A204.1 (cell line): ENCODE measurements at regions not wholly inside any gene's neighbourhood (a gene's known extent, or its start where the extent isn't known, plus 50 kb on each side); places are given as distances from the start of the nearest gene placed in this dataset.
"Not testable (repeated sequence)": the region's sequence is repeated elsewhere in the genome, so short reads cannot be mapped to it uniquely, and the experiment has no call there.

Experiments
- FAIRE-seq: peaks from 2 replicates; lab custom pipeline; 2012; peaks lifted over from hg19 to GRCh38; lab: Jason Lieb, UNC

DNA sequence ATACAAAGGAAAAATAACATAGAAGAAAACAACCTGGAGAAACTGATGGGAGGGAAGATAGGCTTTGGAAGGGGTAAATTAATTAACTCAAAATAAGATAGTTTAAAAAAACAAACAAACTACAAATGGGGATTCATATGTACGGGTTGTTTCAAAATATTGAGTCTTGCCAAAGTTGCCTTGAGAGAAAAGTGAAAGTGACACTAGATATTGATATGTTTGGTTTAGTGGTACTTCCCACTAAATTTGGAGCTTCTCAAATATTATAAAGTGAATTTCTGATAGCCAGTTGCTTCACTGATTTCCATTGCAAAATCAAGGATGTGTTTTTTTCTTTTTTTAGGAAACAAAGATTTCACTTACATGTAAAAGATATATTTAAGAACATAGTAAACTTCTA, 149.5 kb upstream of the RUNX1 start:
- no peak for FAIRE-seq

DNA sequence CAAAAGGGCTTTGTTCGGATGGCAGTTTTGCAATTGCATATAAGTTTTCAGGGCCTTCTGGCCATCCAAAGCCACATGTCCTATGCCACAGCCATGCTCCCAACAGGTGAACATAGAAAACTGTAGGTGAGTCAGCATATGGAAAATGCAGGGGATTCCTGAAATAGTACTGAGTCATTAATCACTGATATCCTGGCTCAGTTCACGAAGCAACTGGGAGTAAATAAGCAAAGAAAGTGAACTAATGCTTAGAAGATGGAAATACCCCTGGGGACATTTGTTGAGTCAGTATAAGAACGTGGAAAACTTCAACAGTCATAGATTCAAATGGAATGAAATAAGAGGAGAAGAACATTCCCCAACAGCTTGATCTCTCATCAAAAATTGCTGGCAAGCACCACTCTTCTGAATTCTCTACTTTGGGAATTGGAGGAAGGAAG, 148.9 kb upstream of the RUNX1 start:
- no peak for FAIRE-seq

DNA sequence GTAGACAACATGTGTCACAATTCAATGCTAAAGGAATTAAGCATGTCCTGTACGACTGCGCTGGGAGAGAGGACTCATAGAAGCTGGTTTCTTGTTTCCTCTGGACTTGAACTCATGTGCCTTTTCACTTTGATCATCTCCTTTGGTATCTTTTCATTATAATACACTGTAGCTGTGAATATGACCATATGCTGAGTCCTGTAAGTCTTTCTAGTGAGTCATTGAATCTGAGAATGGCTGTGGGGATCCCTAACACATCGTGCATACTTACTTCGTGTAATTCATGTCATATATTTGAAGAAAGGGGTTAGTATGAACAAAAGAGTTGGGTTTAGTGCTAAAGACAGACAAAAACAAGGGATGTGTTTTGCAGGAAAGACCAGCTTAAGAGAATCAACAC, 148.1 kb upstream of the RUNX1 start:
- no peak for FAIRE-seq

DNA sequence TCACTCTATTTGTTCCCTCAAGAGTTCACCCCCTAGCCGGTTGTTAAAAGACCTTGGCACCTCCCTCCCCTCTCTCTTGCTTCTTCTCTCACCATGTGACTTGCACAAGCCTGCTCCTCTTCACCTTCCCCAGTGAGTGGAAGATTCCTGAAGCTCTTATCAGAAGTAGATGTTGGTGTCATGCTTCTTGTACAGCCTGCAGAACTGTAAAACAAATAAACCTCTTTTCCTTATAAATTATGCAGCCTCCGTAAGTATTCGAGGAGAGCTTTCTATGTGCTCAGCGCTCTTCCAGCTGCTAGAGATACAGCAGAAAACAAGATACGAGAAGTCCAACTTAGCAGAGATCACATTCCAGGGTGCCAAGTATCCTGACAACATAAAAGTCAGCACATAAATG, 147.0 kb upstream of the RUNX1 start:
- FAIRE-seq: no peak

DNA sequence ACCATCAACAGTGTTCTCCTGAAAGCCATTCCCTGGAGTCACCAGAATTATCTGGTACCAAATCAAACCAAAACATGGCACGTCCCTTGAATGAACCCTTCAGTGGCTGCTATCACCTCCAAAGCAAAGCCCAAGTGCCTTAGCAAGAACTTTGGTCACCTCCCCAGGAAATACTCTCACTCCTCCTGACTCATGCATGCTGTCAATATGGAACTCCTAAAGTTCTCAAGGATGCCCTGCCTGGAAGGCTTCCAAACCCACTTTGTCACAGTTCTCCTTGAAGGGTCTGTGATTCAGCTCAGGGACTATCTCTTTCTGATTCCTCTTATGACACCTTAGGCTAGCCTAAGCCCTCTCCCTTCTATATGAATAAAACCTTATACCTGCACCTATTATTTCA, 146.1 kb upstream of the RUNX1 start:
- FAIRE-seq: no peak

DNA sequence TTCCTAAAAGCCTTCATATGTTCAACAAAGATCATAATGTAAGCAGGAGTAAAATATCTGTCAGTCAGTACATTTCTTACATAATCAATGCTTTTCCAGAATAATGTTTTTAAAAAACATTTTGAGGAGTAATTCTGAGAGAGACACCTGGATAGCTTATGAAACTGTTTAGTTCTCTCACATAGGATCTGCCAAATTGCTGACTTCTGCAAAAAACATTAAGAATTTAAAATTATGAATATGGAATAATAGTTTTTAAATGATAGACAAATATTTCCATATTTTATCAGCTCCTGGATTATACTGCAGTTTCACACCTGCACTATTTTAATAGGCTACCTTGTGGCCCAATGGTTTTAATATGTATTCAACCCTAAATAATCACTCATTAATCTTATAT, 142.7 kb upstream of the RUNX1 start:
- FAIRE-seq: no peak

DNA sequence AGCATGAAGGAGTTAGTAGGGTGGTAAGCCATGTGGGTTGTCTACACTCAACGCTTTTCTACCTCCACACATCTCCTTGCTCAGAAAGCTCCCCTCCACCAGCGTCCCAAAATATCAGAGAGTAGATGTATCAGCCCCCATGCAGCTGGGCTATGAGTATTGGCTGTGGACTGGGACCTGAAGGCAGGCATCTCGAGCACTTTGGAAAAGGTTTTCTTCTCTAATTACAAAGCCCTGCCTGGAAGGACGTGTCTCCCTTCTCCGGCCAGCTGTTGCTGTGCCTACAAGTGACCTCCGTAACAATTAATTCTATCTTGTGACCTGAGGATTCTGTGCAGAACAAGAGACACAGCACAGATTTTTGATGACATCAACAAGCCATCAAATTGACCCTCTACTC, 142.0 kb upstream of the RUNX1 start:
- FAIRE-seq: no peak

DNA sequence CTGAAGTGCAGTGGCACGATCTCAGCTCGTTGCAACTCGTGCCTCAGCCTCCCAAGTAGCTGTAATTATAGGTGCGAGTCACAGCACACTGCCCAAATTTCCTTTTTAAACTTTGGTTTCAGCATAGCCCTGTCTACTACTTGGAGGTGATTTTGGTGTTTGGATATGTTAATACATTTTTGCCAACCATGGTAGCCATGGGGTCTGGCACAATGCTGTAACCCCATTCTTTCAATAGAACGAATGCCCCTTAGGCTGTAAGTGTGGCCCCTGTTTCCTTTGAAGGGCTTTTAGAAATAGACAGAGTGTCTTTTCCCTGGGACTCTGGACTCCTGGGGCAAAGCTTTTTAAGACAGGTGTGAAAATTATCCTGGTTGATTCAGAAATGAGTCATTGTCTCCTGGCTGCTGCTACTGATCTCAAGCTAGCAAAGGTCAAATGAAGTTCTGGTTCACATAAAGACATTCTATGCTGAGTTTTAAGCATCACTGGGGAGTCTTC, 141.1 kb upstream of the RUNX1 start:
- FAIRE-seq: no peak

DNA sequence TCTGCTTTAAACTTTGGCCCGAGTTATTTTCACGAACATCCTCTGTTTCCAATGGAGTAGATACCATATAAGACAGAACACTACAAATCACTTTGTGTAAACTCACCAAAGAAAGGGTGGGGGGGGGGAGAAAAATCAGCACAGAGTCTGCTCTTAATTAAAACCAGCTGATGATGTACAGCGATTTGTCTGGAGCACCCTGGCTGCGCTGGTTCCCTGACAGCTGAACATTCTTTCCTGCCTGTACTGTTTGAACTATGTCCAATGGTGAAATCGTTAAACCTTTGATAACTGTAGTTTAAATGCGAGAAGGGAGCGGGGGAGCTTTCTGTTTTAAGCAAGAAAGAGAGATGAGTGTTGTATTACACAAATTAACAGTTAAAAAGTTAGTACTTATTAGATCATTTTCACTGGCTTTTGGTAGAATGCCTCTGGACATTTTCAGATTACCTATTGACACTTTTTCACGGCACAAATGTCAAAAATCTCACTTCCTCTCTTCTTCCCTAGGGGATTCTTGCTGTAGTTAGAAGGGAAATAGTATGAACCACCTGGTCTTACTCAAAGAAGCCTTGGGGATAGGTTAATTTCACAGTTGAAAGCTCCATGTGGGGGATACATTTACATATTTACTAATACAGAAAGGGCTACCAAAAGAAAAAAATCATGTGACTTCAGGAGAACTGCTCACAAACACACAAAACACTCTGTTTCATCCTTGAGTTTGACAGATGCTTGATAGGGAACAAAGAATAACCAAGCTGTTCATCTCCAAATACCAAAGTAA, 140.2 kb upstream of the RUNX1 start:
- no peak for FAIRE-seq

DNA sequence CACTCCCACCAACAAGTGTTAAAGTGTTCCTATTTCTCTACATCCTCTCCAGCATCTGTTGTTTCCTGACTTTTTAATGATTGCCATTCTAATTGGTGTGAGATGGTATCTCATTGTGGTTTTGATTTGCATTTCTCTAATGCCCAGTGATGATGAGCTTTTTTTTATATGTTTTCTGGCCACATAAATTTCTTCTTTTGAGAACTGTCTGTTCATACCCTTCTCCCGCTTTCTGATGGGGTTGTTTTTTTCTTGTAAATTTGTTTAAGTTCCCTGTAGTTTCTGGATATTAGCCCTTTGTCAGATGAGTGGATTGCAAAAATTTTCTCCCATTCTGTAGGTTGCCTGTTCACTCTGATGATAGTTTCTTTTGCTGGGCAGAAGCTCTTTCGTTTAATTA, 134.3 kb upstream of the RUNX1 start:
- not testable (repeated sequence) for FAIRE-seq

DNA sequence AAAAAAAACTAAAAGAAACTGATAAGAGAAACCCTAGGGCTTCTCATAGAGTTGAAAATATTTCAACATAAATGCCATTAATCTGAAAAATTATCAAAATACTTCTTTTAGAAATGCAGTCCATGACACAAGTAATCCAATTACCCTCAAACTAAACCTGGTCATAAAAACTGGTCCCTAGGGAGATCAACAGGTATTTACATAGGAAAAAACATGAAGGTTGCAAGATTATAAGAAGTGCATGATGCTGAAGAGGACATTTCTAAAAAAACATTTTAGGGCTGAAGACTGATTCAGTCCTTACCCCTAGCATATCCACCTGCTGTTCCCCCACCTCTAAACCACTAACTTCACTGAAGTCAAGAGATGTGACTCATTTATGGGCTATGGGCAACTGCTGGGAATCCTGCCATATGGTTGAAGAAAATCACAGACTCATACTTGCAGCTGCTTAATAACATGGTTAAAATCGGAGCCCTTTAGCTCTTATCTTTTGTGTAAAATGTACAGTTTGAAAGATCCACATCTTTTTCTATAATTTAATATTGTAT, 131.0 kb upstream of the RUNX1 start:
- no peak for FAIRE-seq

DNA sequence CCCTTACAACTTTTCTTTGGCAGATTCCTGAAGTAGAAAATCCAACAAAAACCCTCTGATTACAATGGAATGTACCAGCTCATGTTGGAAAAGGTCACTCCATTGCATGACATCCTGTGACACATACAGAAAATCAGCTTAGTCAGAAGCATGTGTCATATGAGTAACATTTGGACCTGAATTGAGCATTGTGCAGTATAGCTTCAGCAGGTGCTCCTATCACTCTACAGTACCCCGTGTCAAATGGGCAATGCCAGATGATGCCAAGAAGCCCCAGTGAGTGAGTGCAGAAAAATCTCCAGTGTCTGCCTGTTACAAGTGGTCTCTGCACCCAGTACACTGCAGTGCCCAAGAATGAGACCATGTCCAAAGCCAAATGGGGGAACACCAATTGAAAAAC, 129.7 kb upstream of the RUNX1 start:
- no peak for FAIRE-seq

DNA sequence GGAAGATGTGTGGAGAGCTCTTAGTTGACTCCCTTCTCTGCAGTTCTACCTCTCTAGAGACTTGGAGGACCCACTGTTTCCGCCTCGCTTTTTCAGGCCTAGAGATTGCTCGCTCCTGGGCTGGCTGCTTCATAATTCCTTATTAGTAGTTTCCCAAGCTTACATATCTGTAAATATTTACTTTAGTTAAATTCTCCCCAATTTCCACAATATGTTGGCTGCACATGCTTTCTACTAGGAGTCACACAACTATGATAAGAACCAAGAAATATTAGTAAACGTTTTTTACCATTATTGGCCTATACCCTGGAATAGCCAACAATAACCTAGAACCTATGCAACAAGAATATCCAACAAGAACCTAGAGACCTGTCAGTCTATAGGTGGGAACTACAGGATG, 129.0 kb upstream of the RUNX1 start:
- FAIRE-seq: no peak

DNA sequence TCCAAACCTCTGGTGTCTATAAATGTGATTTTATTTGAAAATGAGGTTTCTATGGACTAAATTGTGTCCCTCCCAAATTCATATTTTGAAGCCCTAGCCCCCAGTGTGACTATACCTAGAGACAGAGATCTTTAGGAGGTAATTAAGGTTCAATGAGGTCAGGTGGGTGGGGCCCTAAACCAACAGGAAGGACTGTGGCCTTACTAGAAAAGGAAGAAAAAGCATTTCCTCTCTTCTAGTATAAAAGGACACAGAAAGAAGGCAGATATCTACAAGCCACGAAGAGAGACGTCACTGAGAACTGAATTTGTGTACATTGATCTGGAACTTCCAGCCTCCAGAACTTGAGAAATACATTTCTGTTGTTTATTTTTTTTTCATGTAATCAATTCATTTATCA, 123.1 kb upstream of the RUNX1 start:
- FAIRE-seq: no peak

DNA sequence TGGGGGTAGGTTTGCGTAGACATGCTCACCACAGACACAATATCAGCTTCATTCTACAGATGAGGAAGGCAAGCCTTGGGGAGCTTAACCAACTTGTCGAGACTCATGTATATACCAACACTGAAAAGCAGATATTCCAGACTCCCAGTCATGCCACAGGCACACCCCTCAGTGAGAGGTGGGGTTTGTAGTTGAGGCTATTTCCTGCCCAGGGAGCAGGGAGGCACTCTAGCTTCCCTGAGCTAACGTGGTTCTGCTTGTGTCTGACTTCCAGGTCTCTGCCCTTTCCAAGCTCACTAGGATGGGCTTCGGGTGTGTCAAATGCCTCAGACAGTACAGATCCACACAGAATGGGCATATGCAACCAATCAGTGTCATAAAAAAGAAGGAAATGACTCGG, 122.3 kb upstream of the RUNX1 start:
- FAIRE-seq: no peak

DNA sequence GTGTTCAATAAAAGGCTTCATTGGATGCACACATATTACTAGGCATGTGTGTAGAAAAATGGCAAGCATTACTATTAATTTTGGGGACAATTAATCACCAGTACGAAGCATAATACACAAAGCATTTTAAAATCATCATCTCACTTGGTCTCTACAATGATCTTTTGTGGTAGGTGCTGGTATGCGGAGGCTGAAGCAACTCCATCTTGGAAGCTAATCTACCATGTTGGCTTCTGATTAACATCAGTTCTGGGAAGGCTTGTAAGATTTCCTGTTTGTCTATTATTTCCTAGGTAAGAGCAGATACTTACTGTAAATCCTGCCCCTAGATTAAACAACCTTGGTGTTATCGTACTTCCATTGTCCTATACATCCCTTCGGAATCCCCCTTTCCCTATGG, 121.7 kb upstream of the RUNX1 start:
- FAIRE-seq: no peak

DNA sequence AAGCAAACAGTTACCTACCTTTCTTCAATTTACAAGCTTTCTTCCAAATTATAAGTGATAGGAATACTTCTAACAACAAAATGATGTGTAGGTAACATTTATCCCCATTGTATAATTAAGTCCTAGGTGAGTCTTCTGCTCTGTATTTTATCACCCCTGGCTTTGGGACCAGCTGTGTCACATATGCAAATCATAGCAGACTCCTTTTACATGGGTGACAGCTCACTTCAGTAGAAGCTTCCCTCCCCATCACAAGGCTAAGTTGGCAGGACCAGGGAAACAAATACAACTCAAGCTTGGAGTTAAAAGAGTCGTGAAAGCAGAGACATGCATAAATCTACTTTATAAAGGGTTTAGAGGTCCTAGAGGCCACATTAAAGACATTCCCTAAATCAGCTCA, 121.1 kb upstream of the RUNX1 start:
- no peak for FAIRE-seq

DNA sequence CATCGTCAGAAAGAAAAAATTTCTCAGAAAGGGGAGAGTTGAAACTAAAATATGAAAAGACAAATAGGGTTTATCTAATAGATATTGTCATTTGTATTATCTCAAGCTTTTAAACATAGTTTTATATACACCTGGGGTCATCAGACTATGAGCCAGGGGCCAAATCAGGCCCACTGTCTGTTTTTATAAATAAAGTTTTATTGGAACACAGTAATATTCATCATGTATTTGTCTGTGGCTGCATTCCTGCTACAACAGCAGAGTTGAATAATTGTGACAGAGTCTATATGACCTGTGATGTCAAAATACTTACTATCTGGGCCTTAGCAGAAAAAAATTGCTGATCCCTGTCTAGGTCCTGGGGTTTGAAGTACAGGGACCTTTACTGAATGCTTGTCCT, 120.5 kb upstream of the RUNX1 start:
- no peak for FAIRE-seq

DNA sequence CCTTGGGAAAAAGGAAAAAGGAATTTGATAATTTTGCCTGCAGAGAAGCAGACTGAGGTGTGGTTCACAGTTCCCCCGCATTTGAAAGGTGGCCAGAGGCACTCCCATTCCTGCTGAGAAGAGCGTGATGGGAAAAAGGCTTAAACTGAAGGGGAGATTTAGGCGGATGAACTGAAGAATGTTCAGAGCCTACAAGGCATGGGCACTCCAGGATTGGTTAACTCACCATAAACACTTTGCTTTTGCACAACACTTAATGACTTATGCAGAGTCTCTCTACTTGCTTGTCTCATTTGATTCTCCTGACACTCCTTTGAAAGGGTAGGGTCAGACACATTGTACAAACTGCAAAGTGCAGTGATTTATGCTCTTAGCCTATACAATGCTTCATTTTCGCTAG, 119.6 kb upstream of the RUNX1 start:
- no peak for FAIRE-seq

DNA sequence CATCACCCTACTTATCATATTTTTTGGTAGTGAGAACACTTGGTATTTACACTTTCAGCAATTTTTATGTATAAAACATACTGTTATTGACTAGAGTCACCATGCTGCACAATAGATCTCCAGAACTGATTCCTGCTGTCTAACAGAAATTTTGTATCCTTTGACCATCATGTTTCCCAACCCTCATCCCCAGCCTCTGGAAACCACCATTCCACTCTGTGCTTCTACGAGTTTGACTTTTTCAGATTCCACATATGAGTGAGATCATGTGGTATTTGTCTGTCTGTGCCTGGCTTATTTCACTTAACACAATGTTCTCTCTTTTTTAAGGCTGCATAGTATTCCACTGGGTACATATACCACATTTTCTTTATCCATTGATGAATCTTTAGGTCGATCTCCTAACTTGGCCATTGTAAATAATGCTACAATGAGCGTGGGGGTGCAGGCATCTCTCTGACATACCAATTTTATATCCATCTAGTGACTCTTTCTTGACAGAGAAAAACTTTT, 115.9 kb upstream of the RUNX1 start:
- FAIRE-seq: no peak

DNA sequence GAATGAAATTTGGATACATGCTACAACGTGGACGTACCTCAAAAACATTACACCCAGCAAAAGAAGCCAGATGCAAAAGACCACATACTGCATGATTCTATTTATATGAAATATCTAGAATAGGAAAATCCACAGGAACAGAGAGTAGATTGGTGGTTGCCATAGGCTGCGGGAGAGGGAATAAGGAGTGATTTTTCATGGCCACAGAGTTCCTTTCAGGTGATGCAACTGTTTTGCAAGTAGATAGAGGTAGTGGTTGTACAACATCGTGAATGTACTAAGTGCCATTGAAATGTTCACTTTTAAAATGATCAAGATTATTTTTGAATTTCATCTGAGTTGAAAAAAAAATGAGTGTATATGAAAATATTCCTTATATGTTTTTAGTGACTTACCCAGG, 115.3 kb upstream of the RUNX1 start:
- FAIRE-seq: no peak

DNA sequence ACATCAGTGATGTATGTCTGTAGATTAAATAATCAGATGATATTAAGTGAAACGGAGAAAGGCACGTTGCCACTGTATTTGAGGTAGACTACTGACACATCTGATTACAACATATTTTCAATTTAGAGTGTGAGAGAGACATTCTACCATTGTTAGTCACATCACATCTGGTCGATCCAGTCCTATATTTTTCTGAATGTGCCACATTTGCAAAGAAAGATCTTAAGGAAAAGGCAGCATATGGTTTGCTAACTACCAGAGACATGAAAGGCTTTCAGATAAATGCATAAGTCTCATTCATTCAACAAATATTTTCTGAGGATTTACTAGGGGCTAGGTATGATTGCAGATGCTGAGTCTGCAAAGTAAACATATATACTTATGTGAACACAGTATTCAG, 114.3 kb upstream of the RUNX1 start:
- no peak for FAIRE-seq

DNA sequence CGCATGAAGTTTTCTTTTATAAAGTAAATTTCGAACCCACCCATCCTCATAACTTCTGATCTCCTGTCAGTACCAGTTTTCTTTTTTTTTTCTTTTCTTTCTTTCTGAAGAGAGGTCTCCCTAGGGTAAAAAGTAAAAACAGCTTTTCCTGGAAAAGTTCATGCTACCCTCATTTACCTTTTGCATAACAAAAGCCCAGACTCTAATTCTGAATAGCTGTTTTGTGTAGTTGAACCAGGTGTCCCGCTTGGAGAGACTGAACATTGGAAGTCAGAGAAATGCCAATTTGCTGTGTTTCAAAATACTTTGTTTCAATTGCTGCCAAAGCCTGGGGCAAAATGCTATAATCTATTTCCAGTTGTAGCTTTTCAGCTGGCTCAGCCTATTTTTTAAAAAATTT, 113.7 kb upstream of the RUNX1 start:
- FAIRE-seq: no peak

DNA sequence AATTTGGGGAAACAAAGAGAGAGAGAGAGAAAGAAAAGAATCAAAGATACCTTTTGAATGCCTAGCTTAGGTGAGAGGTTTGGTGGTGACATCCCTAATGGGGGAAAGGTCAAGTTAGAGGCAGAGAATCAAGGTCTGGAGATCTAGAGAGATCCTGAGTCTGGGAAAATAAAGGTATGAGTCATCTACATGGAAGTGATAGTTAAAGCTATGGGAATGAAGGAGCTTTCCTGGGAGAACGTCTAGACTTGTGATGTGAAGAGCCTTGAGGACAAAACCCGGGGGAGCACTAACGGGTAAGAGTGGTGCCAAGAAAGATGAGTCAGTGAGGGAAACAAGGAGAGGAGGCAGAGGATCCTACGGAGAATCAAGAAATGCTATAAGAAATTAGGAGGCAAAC, 110.8 kb upstream of the RUNX1 start:
- FAIRE-seq: no peak
